Upper lobe of right lung (tissue), 1 donor: ENCODE measurements at regions not wholly inside any gene's neighbourhood (a gene's known extent, or its start where the extent isn't known, plus 50 kb on each side); places are given as distances from the start of the nearest gene placed in this dataset.

Source experiments
- ATAC-seq: fragments of 200-7000 bp; cut with Tn5 transposase; one replicate; pipeline ENCODE4 v1.9.1; 2020; ENCODE audit warnings: mild to moderate bottlenecking, moderate library complexity
- DNase-seq: peaks from one replicate; pipeline ENCODE4 v3.0.0-alpha.2; 2020
- H3K27ac ChIP-seq: fragments of 200-600 bp; one replicate; pipeline ENCODE4 v1.8.0; 2022
- H3K27me3 ChIP-seq: fragments of 200-600 bp; one replicate; pipeline ENCODE4 v1.8.0; 2022; ENCODE audit warnings: mild to moderate bottlenecking
- H3K36me3 ChIP-seq: fragments of 200-600 bp; one replicate; pipeline ENCODE4 v1.8.0; 2022
- H3K4me1 ChIP-seq: fragments of 200-600 bp; one replicate; pipeline ENCODE4 v1.8.0; 2022
- H3K4me3 ChIP-seq: fragments of 200-600 bp; one replicate; pipeline ENCODE4 v1.8.0; 2022; ENCODE audit warnings: mild to moderate bottlenecking
- H3K9me3 ChIP-seq: fragments of 200-600 bp; one replicate; pipeline ENCODE4 v1.8.0; 2022
- CTCF ChIP-seq: fragments of 200-600 bp; IDR thresholded peaks from one replicate; pipeline ENCODE4 v1.8.0; 2022; ENCODE audit warnings: antibody characterized with exemption
- intact Hi-C: fragments of 100-400 bp; cut with DNase I; formaldehyde crosslinking; loops from one replicate; pipeline ENCODE4 v1.11.0; 2022
- donor health status: DM: no; HTN: yes; CAD: no; lungs with severe emphysema.

DNA sequence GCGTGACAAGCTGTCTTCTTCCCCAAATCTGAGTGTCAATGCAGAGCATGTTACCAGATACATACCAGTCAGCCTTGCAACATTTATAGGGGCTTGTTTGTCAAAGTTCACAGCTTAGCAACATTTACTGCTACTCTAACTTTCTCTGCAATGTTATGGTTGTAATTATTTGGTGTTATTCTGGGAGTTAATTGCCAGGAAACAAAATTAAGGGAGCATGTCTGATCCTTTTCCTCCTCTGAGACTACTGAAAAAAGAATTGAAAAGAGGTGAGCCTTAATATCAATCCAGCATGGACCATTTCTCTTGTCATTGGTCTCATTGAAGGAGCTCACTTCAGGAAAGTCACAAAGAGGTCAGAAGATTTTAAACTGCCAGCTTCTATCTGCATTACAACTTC, 465.6 kb upstream of the LINC00305 start:
- Histone ChIP-seq H3K36me3 (no peaks in the 10 kb centered on the region), H3K4me1 (no peaks in the 10 kb centered on the region), H3K27ac (no peak overlapping the region), H3K9me3 (no peaks in the 10 kb centered on the region), H3K27me3 (no peaks in the 10 kb centered on the region), H3K4me3 (no peak overlapping the region)
- DNase-seq (no peak), ATAC-seq (no peak)
- intact Hi-C loops = no loop called here
- no peak for TF ChIP-seq CTCF

DNA sequence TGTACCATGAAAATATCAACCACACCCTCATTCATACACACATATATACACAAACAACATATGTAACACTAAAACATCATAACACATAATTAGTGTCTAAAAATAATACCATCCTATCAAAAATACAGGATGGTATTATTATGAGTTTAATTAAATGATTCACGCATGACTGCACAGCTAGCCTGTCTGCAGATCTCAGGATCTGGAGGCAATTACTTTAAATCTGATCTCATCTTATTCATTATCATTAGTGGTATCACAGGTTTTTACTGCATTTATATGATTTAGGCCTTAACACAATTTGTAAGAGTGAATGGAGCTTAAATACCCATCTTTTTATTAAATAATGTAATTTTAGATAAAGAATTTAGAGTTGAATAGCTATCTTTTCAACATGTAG, 443.4 kb upstream of the LINC00305 start:
- intact Hi-C loops = no loop called here
- TF ChIP-seq CTCF = no peak
- Histone ChIP-seq H3K9me3 (no peaks in the 10 kb centered on the region), H3K27ac (no peak overlapping the region), H3K36me3 (no peaks in the 10 kb centered on the region), H3K4me3 (no peak overlapping the region), H3K4me1 (no peaks in the 10 kb centered on the region), H3K27me3 (no peaks in the 10 kb centered on the region)
- ATAC-seq (no peak), DNase-seq (no peak)

DNA sequence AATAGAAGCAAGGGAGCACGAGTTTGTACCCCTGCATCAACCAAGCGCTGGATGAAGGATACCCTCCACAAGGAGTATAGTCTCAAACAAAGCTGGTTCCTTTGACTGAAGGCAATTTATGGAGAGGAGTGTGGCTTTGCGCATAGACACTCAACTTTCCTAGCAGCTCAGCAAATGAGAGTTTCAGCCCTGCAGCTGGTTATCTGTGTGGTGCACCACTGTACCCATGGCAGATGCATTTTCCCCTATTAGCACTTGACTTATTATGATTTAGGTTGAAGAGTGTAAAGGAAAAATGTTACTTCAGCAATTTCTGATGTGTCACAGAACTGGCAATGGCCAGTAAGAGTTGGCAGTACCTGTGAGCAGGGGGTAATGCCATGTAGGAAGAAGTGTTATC, 440.1 kb upstream of the LINC00305 start:
- Histone ChIP-seq H3K9me3 (no peaks in the 10 kb centered on the region), H3K27ac (no peak overlapping the region), H3K4me1 (no peaks in the 10 kb centered on the region), H3K27me3 (no peaks in the 10 kb centered on the region), H3K36me3 (no peaks in the 10 kb centered on the region), H3K4me3 (no peak overlapping the region)
- DNase-seq (no peak), ATAC-seq (no peak)
- no peak for TF ChIP-seq CTCF
- intact Hi-C loops = no loop called here

- no peak for ATAC-seq
Measured at GRCh38 chr18:64566456-64566855, 417.6 kb upstream of the LINC00305 start.

GRCh38 chr18:64562651-64563050, 413.8 kb upstream of the LINC00305 start:
- intact Hi-C loops = no loop called here
- Histone ChIP-seq H3K27ac (no peak overlapping the region), H3K27me3 (no peaks in the 10 kb centered on the region), H3K4me1 (no peaks in the 10 kb centered on the region), H3K9me3 (no peaks in the 10 kb centered on the region), H3K4me3 (no peak overlapping the region), H3K36me3 (no peaks in the 10 kb centered on the region)
- DNase-seq = no peak
- no peak for ATAC-seq
- no peak for TF ChIP-seq CTCF

More at GRCh38 chr18:64566456-64566855, 417.6 kb upstream of the LINC00305 start:
- TF ChIP-seq CTCF = no peak
- Histone ChIP-seq H3K9me3 (no peaks in the 10 kb centered on the region), H3K4me1 (no peaks in the 10 kb centered on the region), H3K27me3 (no peaks in the 10 kb centered on the region), H3K27ac (no peak overlapping the region), H3K4me3 (no peak overlapping the region), H3K36me3 (no peaks in the 10 kb centered on the region)
- intact Hi-C loops = no loop called here
- DNase-seq = no peak

- no peak for ATAC-seq
- Histone ChIP-seq H3K4me1 (no peaks in the 10 kb centered on the region), H3K27ac (no peak overlapping the region), H3K4me3 (no peak overlapping the region), H3K9me3 (no peaks in the 10 kb centered on the region), H3K27me3 (no peaks in the 10 kb centered on the region), H3K36me3 (no peaks in the 10 kb centered on the region)
- no peak for TF ChIP-seq CTCF
- intact Hi-C loops = no loop called here
- no peak for DNase-seq
Measured at GRCh38 chr18:64546451-64546850, 397.6 kb upstream of the LINC00305 start.
